ENCODE measurements at regions not wholly inside any gene's neighbourhood (a gene's known extent, or its start where the extent isn't known, plus 50 kb on each side); places are given as distances from the start of the nearest gene placed in this dataset.

GRCh38 chrX:115896362-115896761, 274.2 kb upstream of the AGTR2 start:
- TF ChIP-seq GATA3 (IDR thresholded peaks at IDR 0.05; ENCODE audit: low read depth, low read length): no peak
- no peak for TF ChIP-seq GATA2 (IDR thresholded peaks at IDR 0.05; ENCODE audit: low read depth, low read length)
